NB4 (cell line): ENCODE measurements at regions not wholly inside any gene's neighbourhood (a gene's known extent, or its start where the extent isn't known, plus 50 kb on each side); places are given as distances from the start of the nearest gene placed in this dataset.

Source experiments
- CTCF ChIP-seq: IDR thresholded peaks from one replicate; pipeline ENCODE4 v1.5.1; 2012; ENCODE audit warnings: low read depth, low read length
- MYC ChIP-seq: IDR thresholded peaks from 2 replicates; pipeline ENCODE4 v1.6.1; 2011; ENCODE audit warnings: low read depth, low read length
- POLR2A ChIP-seq: IDR thresholded peaks from 2 replicates; pipeline ENCODE4 v1.6.1; 2011; ENCODE audit warnings: mild to moderate bottlenecking; ENCODE audit not compliant: insufficient read length; ENCODE audit errors: extremely low read depth

- TF ChIP-seq CTCF = no peak
- TF ChIP-seq POLR2A = no peak
- no peak for TF ChIP-seq MYC
Observed at GRCh38 chr5:123261752-123262151, 161.5 kb downstream of the CEP120 start.
